GM06990 (cell line): ENCODE measurements at regions not wholly inside any gene's neighbourhood (a gene's known extent, or its start where the extent isn't known, plus 50 kb on each side); places are given as distances from the start of the nearest gene placed in this dataset.

Source experiments
- DNase-seq: peaks from one replicate; pipeline ENCODE4 v3.0.0-alpha.2; 2011; ENCODE audit not compliant: insufficient read length; ENCODE audit errors: extremely low read depth
- H3K27me3 ChIP-seq: replicated peaks from 2 replicates; pipeline ENCODE4 v1.6.0; 2011; ENCODE audit warnings: low read length; ENCODE audit not compliant: control insufficient read depth, insufficient read depth
- H3K36me3 ChIP-seq: 2 replicates; pipeline ENCODE4 v1.5.1; 2011; ENCODE audit warnings: low read length; ENCODE audit not compliant: control insufficient read depth, insufficient read depth
- H3K4me3 ChIP-seq: replicated peaks from 2 replicates; pipeline ENCODE4 v1.5.1; 2011; ENCODE audit warnings: low read depth, mild to moderate bottlenecking, control low read depth, low read length
- CTCF ChIP-seq: IDR thresholded peaks from 2 replicates; pipeline ENCODE4 v1.5.1; 2011; ENCODE audit warnings: low read length, control low read depth, mild to moderate bottlenecking, inconsistent platforms; ENCODE audit not compliant: insufficient read depth, poor library complexity, severe bottlenecking

- no peak for DNase-seq
- TF ChIP-seq CTCF: no peak
- Histone ChIP-seq H3K27me3 (no peaks in the 10 kb centered on the region), H3K4me3 (no peak overlapping the region), H3K36me3 (no peaks in the 10 kb centered on the region)
These were observed 976.9 kb downstream of the NLGN4Y start for GRCh38 chrY:15501181-15501580.

- TF ChIP-seq CTCF: no peak
- no peak for DNase-seq
- Histone ChIP-seq H3K36me3 (no peaks in the 10 kb centered on the region), H3K4me3 (no peak overlapping the region), H3K27me3 (no peaks in the 10 kb centered on the region)
These were observed 986.0 kb downstream of the NLGN4Y start for GRCh38 chrY:15510288-15510687.

- H3K27me3 ChIP-seq: no peaks in the 10 kb centered on the region
- H3K4me3 ChIP-seq: no peak overlapping the region
- no peaks in the 10 kb centered on the region for H3K36me3 ChIP-seq
- TF ChIP-seq CTCF: no peak
- no peak for DNase-seq
These were observed 986.8 kb downstream of the NLGN4Y start for GRCh38 chrY:15510984-15511650.

GRCh38 chrY:15535131-15535530 is 1010.8 kb downstream of the NLGN4Y start:
- H3K27me3 ChIP-seq: no peaks in the 10 kb centered on the region
- DNase-seq: no peak
- no peak for TF ChIP-seq CTCF

GRCh38 chrY:15535784-15536511 is 1011.6 kb downstream of the NLGN4Y start:
- DNase-seq: no peak
- no peak overlapping the region for H3K4me3 ChIP-seq
- no peaks in the 10 kb centered on the region for H3K36me3 ChIP-seq
- no peak for TF ChIP-seq CTCF
- H3K27me3 ChIP-seq: no peaks in the 10 kb centered on the region

More at GRCh38 chrY:15535131-15535530, 1010.8 kb downstream of the NLGN4Y start:
- H3K36me3 ChIP-seq: no peaks in the 10 kb centered on the region
- no peak overlapping the region for H3K4me3 ChIP-seq
